Immature natural killer cell (primary cell): ENCODE measurements at regions not wholly inside any gene's neighbourhood (a gene's known extent, or its start where the extent isn't known, plus 50 kb on each side); places are given as distances from the start of the nearest gene placed in this dataset.

Experiments used
- DNase-seq, 3 donors: peaks; one replicate each; pipeline ENCODE4 v3.0.0; 2022; ENCODE audit warnings: mixed read lengths in 1 of 3
- H3K27ac Mint-ChIP-seq, 6 donors: one replicate each; pipeline ENCODE4 v1.8.0; 2020; ENCODE audit warnings: mixed read lengths in 6 of 6, mild to moderate bottlenecking in 5 of 6, inconsistent platforms in 4 of 6, moderate library complexity in 3 of 6
- H3K27me3 Mint-ChIP-seq, 3 donors: one replicate each; pipeline ENCODE4 v1.8.0; 2020 to 2021; ENCODE audit warnings: low read depth in 3 of 3, mild to moderate bottlenecking in 3 of 3, mixed read lengths in 3 of 3, moderate library complexity in 3 of 3, inconsistent platforms in 1 of 3
- H3K36me3 Mint-ChIP-seq, 3 donors: one replicate each; pipeline ENCODE4 v1.8.0; 2020; ENCODE audit warnings: mixed read lengths in 3 of 3, inconsistent platforms in 2 of 3, mild to moderate bottlenecking in 2 of 3
- H3K4me1 Mint-ChIP-seq, 2 donors: one replicate each; pipeline ENCODE4 v1.8.0; 2020; ENCODE audit warnings: inconsistent platforms in 2 of 2, mild to moderate bottlenecking in 2 of 2, mixed read lengths in 2 of 2, moderate library complexity in 1 of 2
- H3K4me3 Mint-ChIP-seq, 5 donors: one replicate each; pipeline ENCODE4 v1.8.0; 2020; ENCODE audit warnings: mild to moderate bottlenecking in 5 of 5, mixed read lengths in 5 of 5, inconsistent platforms in 3 of 5, moderate library complexity in 3 of 5
- H3K9me3 Mint-ChIP-seq, 6 donors: one replicate each; pipeline ENCODE4 v1.8.0; 2020; ENCODE audit warnings: mild to moderate bottlenecking in 6 of 6, mixed read lengths in 6 of 6, inconsistent platforms in 4 of 6, moderate library complexity in 3 of 6

DNA sequence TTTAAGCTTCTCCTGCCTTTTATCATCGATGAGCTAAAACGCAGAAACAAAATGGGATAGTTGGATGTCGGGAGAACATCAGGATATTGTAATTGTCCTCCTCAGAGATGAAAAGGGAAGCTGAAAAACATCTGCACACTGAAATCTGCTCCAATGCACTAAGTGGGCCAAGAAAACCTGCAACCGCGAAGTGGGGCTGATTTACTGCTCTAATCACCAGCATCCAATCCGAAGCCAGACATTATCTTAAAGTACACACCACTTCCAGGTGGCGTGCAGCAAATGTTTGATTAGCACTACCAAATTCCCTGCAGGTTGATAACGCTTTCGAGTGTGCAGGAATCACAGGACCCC lies 230.3 kb upstream of the SLC14A2 start:
- Mint-ChIP-seq H3K4me3 (no peak overlapping the region), H3K27me3 (peaks cover 4 to 11% (median 5%) of the 10 kb centered on the region in 3 donors), H3K36me3 (no peaks in the 10 kb centered on the region), H3K9me3 (no peaks in the 10 kb centered on the region), H3K27ac (no peak overlapping the region), H3K4me1 (peaks cover 6 to 8% of the 10 kb centered on the region in 2 donors)
- DNase-seq: no peak

DNA sequence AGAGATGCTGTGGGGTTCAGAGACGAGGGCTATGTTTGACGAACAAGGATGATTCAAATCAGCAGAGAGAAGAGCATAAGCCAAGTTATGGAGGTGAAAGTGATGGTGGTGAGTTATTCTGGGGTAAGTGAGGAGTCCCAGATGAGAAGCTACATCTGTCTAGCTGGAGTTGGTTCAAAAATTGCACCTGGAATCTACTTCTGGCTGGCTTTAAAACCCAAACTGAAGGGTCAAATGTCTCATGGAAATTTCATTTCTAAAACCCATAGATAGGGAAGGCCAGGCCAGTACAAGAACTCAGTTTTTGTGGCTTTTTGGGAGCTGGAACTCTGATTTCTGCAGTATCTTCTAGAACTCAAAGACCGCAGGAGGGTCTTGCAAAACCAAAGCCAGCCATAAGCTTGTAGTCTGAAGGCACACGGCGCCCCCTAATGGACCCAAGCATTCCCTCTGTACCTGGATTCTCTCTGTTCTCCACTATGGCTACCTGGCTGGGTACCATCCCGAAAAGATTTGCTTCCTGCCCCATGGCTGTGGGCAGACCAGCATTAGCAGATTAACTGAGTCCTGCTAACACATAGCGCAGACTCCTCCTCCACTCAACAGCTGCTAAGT lies 229.1 kb upstream of the SLC14A2 start:
- peaks cover 4 to 11% (median 5%) of the 10 kb centered on the region in 3 donors for H3K27me3 Mint-ChIP-seq
- H3K27ac Mint-ChIP-seq: no peak overlapping the region
- H3K36me3 Mint-ChIP-seq: no peaks in the 10 kb centered on the region
- H3K4me3 Mint-ChIP-seq: no peak overlapping the region
- no peak for DNase-seq
- H3K9me3 Mint-ChIP-seq: no peaks in the 10 kb centered on the region
- H3K4me1 Mint-ChIP-seq: peaks cover 6 to 7% of the 10 kb centered on the region in 2 donors

DNA sequence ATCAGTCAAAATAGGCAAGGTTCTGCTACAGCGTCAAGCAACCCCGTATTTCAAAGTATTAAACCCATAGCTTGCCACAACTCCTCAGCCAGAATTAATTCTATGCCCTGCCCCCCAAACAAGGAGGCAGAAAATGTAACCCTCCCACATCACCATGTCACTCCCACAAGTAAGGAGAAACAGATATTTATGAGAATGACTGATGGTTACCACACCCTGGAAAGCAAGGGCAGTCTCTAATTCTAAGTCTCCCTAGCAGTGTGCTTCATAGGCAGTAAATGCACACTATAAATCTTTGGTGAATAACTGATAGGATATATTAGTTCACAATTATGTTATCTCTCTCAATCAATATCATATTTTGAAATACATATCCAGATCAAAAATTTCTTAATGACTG lies 228.0 kb upstream of the SLC14A2 start:
- no peak for DNase-seq
- H3K27me3 Mint-ChIP-seq: peaks cover 4 to 11% (median 7%) of the 10 kb centered on the region in 3 donors
- H3K4me1 Mint-ChIP-seq: no peaks in the 10 kb centered on the region
- peaks cover 0 to 2% (median 0%) of the 10 kb centered on the region in 6 donors for H3K9me3 Mint-ChIP-seq
- no peak overlapping the region for H3K27ac Mint-ChIP-seq
- H3K4me3 Mint-ChIP-seq: no peak overlapping the region
- no peaks in the 10 kb centered on the region for H3K36me3 Mint-ChIP-seq

DNA sequence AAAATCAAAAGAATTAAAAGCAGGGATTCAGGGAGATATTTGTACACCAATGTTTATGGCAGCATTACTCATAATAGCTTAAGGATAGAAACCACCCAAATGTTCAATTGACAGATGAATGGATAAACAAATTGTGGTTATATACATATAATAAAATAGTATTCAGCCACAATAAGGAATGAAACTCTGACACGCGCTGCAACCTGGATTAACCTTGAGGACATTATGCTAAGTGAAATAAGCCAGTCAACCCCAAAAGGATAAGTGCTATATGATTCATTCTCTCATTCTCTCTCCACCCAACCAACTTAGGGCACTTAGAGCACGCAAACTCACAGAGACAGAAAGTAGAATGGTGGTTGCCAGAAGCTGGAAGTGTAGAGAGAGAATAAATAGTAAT lies 216.8 kb upstream of the SLC14A2 start:
- no peaks in the 10 kb centered on the region for H3K9me3 Mint-ChIP-seq
- no peaks in the 10 kb centered on the region for H3K36me3 Mint-ChIP-seq
- DNase-seq: no peak

DNA sequence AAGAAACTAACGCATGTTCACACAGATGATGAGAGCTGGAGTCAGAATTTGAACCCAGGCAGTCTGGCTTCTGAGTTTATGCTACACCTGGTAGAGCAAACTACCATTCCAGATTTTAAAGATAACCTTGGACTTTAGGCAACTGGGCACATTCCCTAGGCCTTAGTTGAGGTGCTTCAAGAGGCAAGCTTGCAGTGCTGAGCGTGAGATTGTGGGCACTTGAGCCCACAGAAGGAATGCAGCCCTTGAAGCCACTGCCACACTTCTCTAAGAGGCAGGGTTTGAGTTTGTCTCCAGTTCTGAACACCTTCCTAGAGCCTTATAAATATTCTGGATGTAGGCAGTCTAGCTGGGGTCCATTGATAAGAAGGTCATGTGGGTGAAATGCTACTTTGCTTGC lies 216.1 kb upstream of the SLC14A2 start:
- no peaks in the 10 kb centered on the region for H3K36me3 Mint-ChIP-seq
- no peaks in the 10 kb centered on the region for H3K4me1 Mint-ChIP-seq
- no peak overlapping the region for H3K4me3 Mint-ChIP-seq
- DNase-seq: no peak
- H3K9me3 Mint-ChIP-seq: no peaks in the 10 kb centered on the region
- peaks cover 0 to 15% (median 6%) of the 10 kb centered on the region in 3 donors for H3K27me3 Mint-ChIP-seq
- H3K27ac Mint-ChIP-seq: no peak overlapping the region

More for the DNA sequence above, 216.8 kb upstream of the SLC14A2 start:
- peaks cover 0 to 15% (median 6%) of the 10 kb centered on the region in 3 donors for H3K27me3 Mint-ChIP-seq
- no peak overlapping the region for H3K4me3 Mint-ChIP-seq
- H3K4me1 Mint-ChIP-seq: no peaks in the 10 kb centered on the region
- H3K27ac Mint-ChIP-seq: no peak overlapping the region

DNA sequence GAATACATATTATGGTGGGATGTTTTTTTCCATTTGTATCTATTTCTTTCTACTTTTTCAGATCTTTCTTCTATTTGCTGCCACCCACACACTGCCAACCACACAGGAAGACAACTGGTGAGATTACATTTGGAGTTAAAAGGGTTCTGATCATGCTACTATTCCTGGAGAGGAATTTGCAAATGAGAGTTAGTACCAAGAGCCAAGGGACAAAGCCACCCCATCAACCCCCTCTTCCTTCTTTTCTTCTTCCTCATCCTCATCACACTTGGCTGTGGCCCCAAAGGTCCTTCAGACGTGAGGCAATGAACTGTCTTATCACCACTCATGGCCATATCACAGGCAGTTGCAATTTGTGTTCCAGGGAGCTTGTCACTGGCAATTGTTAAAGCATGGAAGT lies 215.6 kb upstream of the SLC14A2 start:
- Mint-ChIP-seq H3K4me3 (no peak overlapping the region), H3K36me3 (no peaks in the 10 kb centered on the region), H3K27me3 (peaks cover 0 to 15% (median 6%) of the 10 kb centered on the region in 3 donors), H3K4me1 (no peaks in the 10 kb centered on the region), H3K27ac (no peak overlapping the region), H3K9me3 (no peaks in the 10 kb centered on the region)
- DNase-seq: no peak

DNA sequence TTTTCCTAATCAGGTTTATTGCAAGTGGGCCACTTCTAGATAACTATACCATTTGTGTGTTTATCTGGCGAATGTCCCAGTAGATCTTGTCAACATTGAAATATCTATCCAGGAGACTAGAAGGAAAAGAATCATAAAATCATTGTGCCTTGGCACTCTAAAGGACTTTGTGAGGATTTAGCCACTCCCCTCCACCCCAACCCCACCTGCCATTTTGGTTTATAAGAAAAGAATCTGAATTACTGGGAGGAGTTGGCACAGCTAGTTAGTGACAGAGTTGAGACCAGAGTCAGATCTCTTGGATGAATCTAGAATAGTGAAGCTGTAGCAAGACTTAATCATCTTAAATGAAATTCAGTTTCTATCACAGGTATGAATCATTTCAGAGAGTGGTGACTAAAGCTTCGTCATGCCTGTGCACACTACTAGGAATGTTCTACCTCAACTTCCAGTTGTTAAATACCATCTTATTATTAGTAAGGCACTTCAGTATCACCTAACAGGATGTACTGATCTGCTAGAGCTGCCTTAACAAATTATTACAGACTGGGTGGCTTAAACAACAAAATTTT lies 212.7 kb upstream of the SLC14A2 start:
- H3K36me3 Mint-ChIP-seq: no peaks in the 10 kb centered on the region
- H3K4me1 Mint-ChIP-seq: no peaks in the 10 kb centered on the region
- no peak for DNase-seq
- H3K9me3 Mint-ChIP-seq: no peaks in the 10 kb centered on the region
- H3K4me3 Mint-ChIP-seq: no peak overlapping the region
- peaks cover 0 to 13% (median 3%) of the 10 kb centered on the region in 3 donors for H3K27me3 Mint-ChIP-seq
- H3K27ac Mint-ChIP-seq: no peak overlapping the region

DNA sequence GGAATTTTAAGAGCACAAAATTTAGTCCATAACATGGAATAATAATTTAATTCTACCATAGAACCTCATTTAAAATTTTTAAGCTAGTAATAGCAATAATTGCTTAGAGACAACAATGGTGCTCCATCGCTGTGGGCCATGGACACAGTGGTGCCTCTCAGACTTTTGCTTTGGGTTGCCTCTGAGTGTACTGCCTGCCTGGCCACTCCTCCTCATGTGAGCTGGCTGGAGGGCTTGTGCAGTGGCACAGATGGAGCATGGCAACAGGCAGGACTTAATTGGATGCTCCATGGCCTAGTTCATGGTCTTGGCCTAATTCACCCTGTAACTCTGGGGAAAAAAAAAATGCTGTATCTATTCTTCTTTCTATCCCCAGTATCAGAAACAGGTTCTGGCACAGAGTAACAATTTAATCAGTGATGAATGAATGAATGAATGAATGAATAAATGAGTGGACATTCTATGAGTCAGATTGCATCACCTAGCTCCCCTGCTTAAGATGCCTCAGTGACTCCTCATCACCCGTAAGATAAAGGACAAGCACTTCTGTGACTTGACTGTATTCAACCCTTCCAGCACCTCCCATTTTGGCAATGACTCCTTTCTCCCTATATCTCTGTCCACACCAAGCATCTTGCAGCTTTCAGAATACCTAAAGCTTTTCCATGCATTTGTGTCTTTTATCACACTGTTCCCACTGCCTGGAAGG lies 211.8 kb upstream of the SLC14A2 start:
- Mint-ChIP-seq H3K27ac (no peak overlapping the region), H3K4me3 (no peak overlapping the region), H3K36me3 (no peaks in the 10 kb centered on the region), H3K4me1 (no peaks in the 10 kb centered on the region), H3K27me3 (peaks cover 0 to 13% (median 1%) of the 10 kb centered on the region in 3 donors), H3K9me3 (no peaks in the 10 kb centered on the region)
- DNase-seq: no peak

DNA sequence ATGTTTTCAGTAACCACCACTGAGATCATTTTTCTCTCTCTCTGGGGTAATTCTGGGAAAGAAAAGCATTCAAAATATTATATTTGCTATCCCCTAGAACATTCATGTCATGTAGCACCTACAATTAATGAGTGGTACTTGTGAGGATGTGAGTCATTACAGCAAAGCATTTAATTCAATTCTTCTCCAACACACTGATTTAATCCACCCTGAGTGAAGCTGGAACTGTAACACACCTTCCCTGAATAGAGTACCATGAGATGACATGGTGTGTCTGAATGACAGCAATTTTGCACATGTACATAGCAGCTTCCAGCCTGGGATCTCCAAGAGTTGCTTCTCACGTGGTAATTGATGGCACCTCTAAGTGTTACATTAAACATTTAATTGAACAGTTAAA lies 207.1 kb upstream of the SLC14A2 start:
- no peaks in the 10 kb centered on the region for H3K9me3 Mint-ChIP-seq
- peaks cover 0 to 7% of the 10 kb centered on the region in 2 donors for H3K4me1 Mint-ChIP-seq
- no peaks in the 10 kb centered on the region for H3K36me3 Mint-ChIP-seq
- H3K4me3 Mint-ChIP-seq: no peak overlapping the region
- no peak overlapping the region for H3K27ac Mint-ChIP-seq
- peaks cover 0 to 6% (median 3%) of the 10 kb centered on the region in 3 donors for H3K27me3 Mint-ChIP-seq
- DNase-seq: no peak

DNA sequence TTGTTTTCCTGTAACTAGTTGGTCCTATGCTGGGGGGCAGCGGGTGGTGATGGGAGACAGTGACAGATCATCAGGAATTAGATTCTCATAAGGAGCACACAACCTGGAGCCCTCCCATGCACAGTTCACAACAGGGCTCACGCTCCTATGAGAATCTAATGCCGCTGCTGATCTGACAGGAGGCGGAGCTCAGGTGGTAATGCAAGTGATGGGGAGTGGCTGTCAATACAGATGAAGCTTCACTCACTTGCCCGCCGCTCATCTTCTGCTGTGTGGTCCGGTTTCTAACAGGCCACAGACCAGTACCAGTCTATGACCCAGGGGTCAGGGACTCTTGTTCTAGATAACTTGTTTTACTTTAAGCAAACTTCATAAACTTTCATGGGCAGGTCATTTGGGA lies 205.3 kb upstream of the SLC14A2 start:
- Mint-ChIP-seq H3K36me3 (no peaks in the 10 kb centered on the region), H3K4me3 (no peak overlapping the region), H3K9me3 (no peaks in the 10 kb centered on the region), H3K27ac (no peak overlapping the region), H3K4me1 (peaks cover 0 to 7% of the 10 kb centered on the region in 2 donors), H3K27me3 (peaks cover 0 to 6% (median 3%) of the 10 kb centered on the region in 3 donors)
- DNase-seq: no peak

DNA sequence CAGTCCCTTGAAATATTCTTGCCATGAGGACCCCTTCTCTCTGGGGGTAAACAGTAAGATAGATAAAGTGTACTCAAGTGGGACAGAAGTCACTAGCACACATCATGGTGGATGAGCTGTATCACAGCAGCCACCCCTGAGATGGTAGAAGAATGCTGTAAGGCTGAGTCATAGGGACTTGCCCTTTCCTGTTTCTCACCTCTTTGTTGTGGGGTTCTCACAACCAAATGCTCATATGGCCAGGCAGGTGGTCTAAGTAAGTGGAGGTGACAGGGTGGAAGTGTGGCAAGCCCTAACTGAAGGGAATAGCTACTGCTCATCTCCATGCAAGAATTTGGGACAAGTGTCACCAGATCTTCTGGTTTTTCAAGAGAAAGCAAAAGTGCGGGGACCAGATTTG lies 202.7 kb upstream of the SLC14A2 start:
- Mint-ChIP-seq H3K4me3 (no peak overlapping the region), H3K27me3 (peaks cover 0 to 6% (median 4%) of the 10 kb centered on the region in 3 donors), H3K4me1 (peaks cover 0 to 7% of the 10 kb centered on the region in 2 donors), H3K36me3 (no peaks in the 10 kb centered on the region), H3K9me3 (no peaks in the 10 kb centered on the region), H3K27ac (no peak overlapping the region)
- DNase-seq: no peak

DNA sequence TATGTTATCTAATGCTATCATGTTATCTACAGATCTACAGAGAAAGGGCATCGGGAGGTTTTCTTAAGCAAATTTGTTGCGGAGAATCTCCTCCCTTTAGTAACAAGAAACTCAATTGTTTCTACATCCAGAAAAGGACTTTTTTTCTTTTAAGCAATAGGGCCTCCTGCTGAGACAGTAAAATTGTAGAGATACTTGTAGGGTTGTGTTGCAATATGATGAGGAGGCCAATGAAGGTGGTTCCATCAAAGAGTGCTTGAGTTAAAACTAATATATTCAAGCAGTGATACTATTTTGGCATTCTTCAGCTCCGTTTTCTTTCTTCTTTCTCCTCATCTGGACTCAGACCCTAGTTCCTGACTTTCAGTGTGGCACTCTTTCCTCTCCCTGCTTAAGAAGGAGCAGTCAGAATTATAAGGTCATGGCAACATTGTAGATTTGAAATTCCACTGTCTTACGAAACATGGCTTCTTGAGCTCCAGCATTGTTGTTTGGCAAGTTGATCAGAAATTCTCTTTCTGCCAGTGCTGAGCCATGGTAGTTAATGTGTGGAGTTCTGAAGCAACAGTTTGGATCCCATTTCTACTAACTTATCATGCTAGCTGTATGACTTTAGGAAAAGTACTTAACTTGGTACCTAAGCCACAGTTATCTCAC lies 202.0 kb upstream of the SLC14A2 start:
- Mint-ChIP-seq H3K27me3 (peaks cover 0 to 6% (median 4%) of the 10 kb centered on the region in 3 donors), H3K4me3 (no peak overlapping the region), H3K9me3 (no peaks in the 10 kb centered on the region), H3K27ac (no peak overlapping the region), H3K4me1 (peaks cover 0 to 7% of the 10 kb centered on the region in 2 donors), H3K36me3 (no peaks in the 10 kb centered on the region)
- no peak for DNase-seq

DNA sequence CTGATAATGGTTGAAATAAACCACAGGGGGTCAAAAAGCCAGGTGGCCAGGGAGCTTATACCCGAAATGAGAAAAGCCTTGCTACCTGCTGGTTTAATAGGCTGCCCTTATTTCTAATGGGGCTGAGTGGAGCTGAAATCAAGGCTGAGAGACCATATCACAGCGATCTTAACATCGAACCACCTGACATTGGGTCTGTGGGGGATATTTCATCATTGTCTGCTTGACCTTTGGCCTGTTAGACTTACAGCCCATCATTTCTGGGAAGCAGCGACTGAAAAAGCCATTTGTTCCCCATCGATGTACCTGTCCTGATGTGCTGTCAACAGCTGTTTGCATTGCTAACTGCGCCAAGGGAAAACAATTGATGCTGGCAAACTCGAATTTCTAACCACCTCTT lies 199.7 kb upstream of the SLC14A2 start:
- peaks cover 0 to 7% of the 10 kb centered on the region in 2 donors for H3K4me1 Mint-ChIP-seq
- H3K36me3 Mint-ChIP-seq: no peaks in the 10 kb centered on the region
- H3K4me3 Mint-ChIP-seq: no peak overlapping the region
- H3K27me3 Mint-ChIP-seq: peaks cover 0 to 6% (median 2%) of the 10 kb centered on the region in 3 donors
- H3K27ac Mint-ChIP-seq: no peak overlapping the region
- peaks cover 0 to 2% (median 0%) of the 10 kb centered on the region in 6 donors for H3K9me3 Mint-ChIP-seq
- no peak for DNase-seq

DNA sequence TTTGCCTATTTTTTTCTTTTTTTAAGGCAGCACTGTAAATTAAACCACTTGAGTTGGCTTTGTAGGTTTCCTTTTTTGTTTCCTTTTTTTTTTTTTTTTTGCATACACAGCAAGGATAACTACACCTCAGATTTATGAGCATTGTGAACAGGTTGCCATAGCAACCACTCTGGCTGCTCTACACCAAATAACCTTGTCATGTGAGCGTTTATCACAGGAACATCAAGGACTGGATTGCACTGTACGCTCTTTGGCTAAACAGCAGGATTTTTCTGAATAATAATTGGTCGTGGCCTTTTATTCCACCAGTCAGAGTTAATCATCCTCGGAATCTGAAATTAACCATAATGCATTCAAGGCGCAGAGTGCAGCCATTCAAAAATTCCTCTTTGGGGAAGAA lies 199.1 kb upstream of the SLC14A2 start:
- Mint-ChIP-seq H3K27ac (no peak overlapping the region), H3K4me3 (no peak overlapping the region), H3K9me3 (peaks cover 0 to 2% (median 0%) of the 10 kb centered on the region in 6 donors), H3K4me1 (peaks cover 0 to 7% of the 10 kb centered on the region in 2 donors), H3K36me3 (no peaks in the 10 kb centered on the region), H3K27me3 (peaks cover 0 to 4% (median 2%) of the 10 kb centered on the region in 3 donors)
- DNase-seq: no peak
